ENCODE measurements at regions not wholly inside any gene's neighbourhood (a gene's known extent, or its start where the extent isn't known, plus 50 kb on each side); places are given as distances from the start of the nearest gene placed in this dataset.

DNA sequence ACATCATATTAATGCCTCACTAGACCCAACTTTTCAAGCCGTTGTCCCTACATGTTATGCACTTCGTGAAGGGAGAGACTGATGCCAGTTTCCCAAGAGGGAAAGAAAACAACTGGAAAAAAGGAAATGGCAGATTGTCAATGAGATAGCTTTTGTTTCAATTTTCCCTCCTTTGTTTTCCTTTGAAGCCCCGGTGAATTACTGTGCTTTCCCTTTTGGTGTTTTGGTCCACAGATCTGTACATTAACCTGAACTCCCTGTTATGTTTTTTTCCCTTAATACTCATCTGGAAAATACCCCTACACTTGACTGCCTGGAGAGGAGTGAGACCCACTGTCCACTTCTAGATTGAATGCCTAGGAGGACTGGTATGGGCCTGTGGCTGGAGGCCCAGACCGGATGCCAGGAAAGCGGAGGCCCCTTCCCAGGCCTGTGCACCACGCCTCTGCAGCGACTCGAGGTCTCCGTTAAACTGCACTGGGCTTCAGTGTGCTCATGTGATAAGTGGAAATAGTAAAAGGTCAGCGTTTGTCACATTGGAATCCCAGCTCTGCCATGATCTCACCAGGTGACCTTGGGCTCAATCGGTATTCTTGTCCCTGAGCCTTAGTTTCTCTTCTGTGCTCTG lies 106.4 kb downstream of the GATA6 start:
- no peaks in the 10 kb centered on the region for H3K36me3 Mint-ChIP-seq (ENCODE audit: low read depth)
- TF ChIP-seq, protein P1, sequence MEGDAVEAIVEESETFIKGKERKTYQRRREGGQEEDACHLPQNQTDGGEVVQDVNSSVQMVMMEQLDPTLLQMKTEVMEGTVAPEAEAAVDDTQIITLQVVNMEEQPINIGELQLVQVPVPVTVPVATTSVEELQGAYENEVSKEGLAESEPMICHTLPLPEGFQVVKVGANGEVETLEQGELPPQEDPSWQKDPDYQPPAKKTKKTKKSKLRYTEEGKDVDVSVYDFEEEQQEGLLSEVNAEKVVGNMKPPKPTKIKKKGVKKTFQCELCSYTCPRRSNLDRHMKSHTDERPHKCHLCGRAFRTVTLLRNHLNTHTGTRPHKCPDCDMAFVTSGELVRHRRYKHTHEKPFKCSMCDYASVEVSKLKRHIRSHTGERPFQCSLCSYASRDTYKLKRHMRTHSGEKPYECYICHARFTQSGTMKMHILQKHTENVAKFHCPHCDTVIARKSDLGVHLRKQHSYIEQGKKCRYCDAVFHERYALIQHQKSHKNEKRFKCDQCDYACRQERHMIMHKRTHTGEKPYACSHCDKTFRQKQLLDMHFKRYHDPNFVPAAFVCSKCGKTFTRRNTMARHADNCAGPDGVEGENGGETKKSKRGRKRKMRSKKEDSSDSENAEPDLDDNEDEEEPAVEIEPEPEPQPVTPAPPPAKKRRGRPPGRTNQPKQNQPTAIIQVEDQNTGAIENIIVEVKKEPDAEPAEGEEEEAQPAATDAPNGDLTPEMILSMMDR (IDR thresholded peaks at IDR 0.05): no peak
- H3K4me3 ChIP-seq (ENCODE audit: low read length): no peak overlapping the region
- H3K36me3 ChIP-seq (ENCODE audit: insufficient read depth, low read length): no peaks in the 10 kb centered on the region
- peaks cover 0 to 15% of the 10 kb centered on the region in 2 experiments for H3K9me3 ChIP-seq (ENCODE audit: control insufficient read depth in 1 of 2, insufficient read depth in 1 of 2, low read length in 2 of 2)
- H3K4me1 Mint-ChIP-seq (ENCODE audit: low read depth): no peaks in the 10 kb centered on the region
- no peaks in the 10 kb centered on the region for H3K4me1 ChIP-seq (ENCODE audit: insufficient read depth, low read length)
- no peak for DNase-seq
- intact Hi-C loops (cut with DNase I, micrococcal nuclease): no loop called here
- H3K27ac Mint-ChIP-seq: no peak overlapping the region
- CTCF ChIA-PET: no interaction called here
- H3K4me3 Mint-ChIP-seq: no peak overlapping the region
- peaks cover 7% of the 10 kb centered on the region for H3K27me3 Mint-ChIP-seq
- H3K9me3 Mint-ChIP-seq: peaks cover 7% of the 10 kb centered on the region
- H3K27me3 ChIP-seq (ENCODE audit: control insufficient read depth in 1 of 2, insufficient read depth in 2 of 2, low read length in 2 of 2): no peaks in the 10 kb centered on the region
- no peak for ATAC-seq (ENCODE audit: poor library complexity)
- POLR2A ChIA-PET: no interaction called here
- H3K27ac ChIP-seq (ENCODE audit: low read depth in 1 of 2, low read length in 2 of 2): no peak overlapping the region

DNA sequence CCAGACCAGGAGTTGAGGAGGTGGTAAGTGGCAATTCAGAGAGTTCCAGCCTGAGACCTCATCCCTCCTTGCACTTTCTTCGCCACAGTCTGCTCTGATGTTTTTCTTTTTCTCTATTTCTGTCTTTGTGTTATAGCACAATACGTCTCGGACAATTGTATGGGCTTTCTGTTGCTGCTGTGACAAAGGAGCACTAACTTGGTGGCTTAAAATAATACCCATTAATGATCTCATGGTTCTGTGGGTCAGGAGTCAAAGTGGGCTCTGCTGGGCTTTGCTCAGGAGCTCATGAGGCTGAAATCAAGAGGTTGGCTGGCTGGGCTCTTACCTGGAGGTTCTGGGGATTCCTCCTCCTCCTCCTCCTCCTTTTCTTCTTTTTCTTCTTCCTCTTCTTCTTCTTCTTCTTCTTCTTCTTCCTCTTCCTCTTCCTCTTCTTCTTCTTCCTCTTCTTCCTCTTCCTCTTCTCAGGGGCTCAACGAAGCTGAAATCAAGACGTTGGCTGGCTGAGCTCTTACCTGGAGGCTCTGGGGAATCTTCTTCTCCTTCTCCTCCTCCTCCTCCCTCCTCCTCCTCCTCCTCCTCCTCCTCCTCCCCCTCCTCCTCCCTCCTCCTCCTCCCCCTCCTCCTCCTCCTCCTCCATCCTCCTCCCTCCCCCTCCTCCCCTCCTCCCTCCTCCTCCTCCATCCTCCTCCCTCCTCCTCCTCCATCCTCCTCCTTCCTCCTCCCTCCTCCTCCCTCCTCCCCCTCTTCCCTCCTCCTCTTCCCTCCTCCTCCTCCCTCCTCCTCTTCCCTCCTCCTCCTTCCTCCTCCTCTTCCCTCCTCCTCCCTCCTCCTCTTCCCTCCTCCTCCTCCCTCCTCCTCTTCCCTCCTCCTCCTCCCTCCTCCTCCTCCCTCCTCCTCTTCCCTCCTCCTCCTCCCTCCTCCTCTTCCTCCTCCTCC lies 104.0 kb downstream of the GATA6 start:
- no peaks in the 10 kb centered on the region for H3K4me1 Mint-ChIP-seq (ENCODE audit: low read depth)
- TF ChIP-seq, protein P1 (IDR thresholded peaks at IDR 0.05): no peak
- no peak overlapping the region for H3K4me3 Mint-ChIP-seq
- peaks cover 7% of the 10 kb centered on the region for H3K9me3 Mint-ChIP-seq
- no peak overlapping the region for H3K27ac Mint-ChIP-seq
- no peaks in the 10 kb centered on the region for H3K4me1 ChIP-seq (ENCODE audit: insufficient read depth, low read length)
- H3K36me3 Mint-ChIP-seq (ENCODE audit: low read depth): no peaks in the 10 kb centered on the region
- H3K4me3 ChIP-seq (ENCODE audit: low read length): no peak overlapping the region
- no peak overlapping the region for H3K27ac ChIP-seq (ENCODE audit: low read depth in 1 of 2, low read length in 2 of 2)
- ChIA-PET CTCF (no interaction called here), POLR2A (no interaction called here)
- H3K27me3 ChIP-seq (ENCODE audit: control insufficient read depth in 1 of 2, insufficient read depth in 2 of 2, low read length in 2 of 2): no peaks in the 10 kb centered on the region
- peaks cover 0 to 15% of the 10 kb centered on the region in 2 experiments for H3K9me3 ChIP-seq (ENCODE audit: control insufficient read depth in 1 of 2, insufficient read depth in 1 of 2, low read length in 2 of 2)
- no peaks in the 10 kb centered on the region for H3K36me3 ChIP-seq (ENCODE audit: insufficient read depth, low read length)
- intact Hi-C loops (cut with DNase I, micrococcal nuclease): no loop called here
- H3K27me3 Mint-ChIP-seq: no peaks in the 10 kb centered on the region
- no peak for ATAC-seq (ENCODE audit: poor library complexity)
- no peak for DNase-seq

DNA sequence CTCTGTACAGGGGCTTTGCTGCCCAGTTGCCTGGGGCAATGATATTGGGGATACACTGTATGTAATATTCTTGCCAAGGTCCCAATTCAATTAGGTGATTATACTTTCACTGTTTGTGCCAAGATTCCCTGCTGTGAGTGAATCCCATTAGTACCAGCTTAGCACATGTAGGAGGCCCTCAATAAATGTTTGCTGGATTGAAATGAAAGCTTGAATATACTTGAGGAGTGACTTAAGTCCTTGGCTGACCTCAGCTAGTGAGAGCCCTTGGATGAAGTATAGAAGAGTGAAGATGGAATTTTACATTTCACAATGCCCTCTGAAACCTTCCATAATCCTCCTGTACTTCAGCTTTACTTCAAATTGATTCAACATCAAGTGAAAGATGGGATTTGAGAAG lies 102.9 kb downstream of the GATA6 start:
- H3K36me3 Mint-ChIP-seq (ENCODE audit: low read depth): no peaks in the 10 kb centered on the region
- Histone ChIP-seq H3K36me3 (ENCODE audit: insufficient read depth, low read length) (no peaks in the 10 kb centered on the region), H3K4me1 (ENCODE audit: insufficient read depth, low read length) (no peaks in the 10 kb centered on the region), H3K27ac (ENCODE audit: low read depth in 1 of 2, low read length in 2 of 2) (no peak overlapping the region), H3K9me3 (ENCODE audit: control insufficient read depth in 1 of 2, insufficient read depth in 1 of 2, low read length in 2 of 2) (peaks cover 0 to 15% of the 10 kb centered on the region in 2 experiments), H3K4me3 (ENCODE audit: low read length) (no peak overlapping the region), H3K27me3 (ENCODE audit: control insufficient read depth in 1 of 2, insufficient read depth in 2 of 2, low read length in 2 of 2) (no peaks in the 10 kb centered on the region)
- intact Hi-C loops (cut with DNase I, micrococcal nuclease): no loop called here
- DNase-seq (no peak), ATAC-seq (ENCODE audit: poor library complexity) (no peak)
- TF ChIP-seq, protein P1 (IDR thresholded peaks at IDR 0.05): no peak
- H3K4me3 Mint-ChIP-seq: no peak overlapping the region
- ChIA-PET CTCF (no interaction called here), POLR2A (no interaction called here)
- no peaks in the 10 kb centered on the region for H3K4me1 Mint-ChIP-seq (ENCODE audit: low read depth)
- H3K27me3 Mint-ChIP-seq: no peaks in the 10 kb centered on the region
- no peak overlapping the region for H3K27ac Mint-ChIP-seq
- H3K9me3 Mint-ChIP-seq: peaks cover 7% of the 10 kb centered on the region

All from CD4-positive, alpha-beta T cell (primary cell).